HepG2 (cell line): ENCODE measurements at regions not wholly inside any gene's neighbourhood (a gene's known extent, or its start where the extent isn't known, plus 50 kb on each side); places are given as distances from the start of the nearest gene placed in this dataset.

Experiments
- ATAC-seq: fragments of 200-7000 bp; cut with Tn5 transposase; 3 replicates; pipeline ENCODE4 v1.9.1; 2020; ENCODE audit warnings: mild to moderate bottlenecking, moderate library complexity
- BruUV-seq: library from RNA; stranded (reverse); fragments of 400-500 nt; replicated peaks from 2 replicates; lab custom pipeline; 2021; lab: Mats Ljungman, UMichigan
- CTCF ChIA-PET: fragments of 300-600 bp; formaldehyde crosslinking; extraction: SDS; loops from one replicate; lab custom pipeline; 2021; ENCODE audit warnings: low total read pairs, inconsistent platforms, low intra/inter-chr PET ratio; lab: Yijun Ruan, JAX
- POLR2A ChIA-PET: fragments of 350-600 bp; sonication (Branson Sonifier 250); formaldehyde crosslinking; loops from one replicate; lab custom pipeline; 2020; ENCODE audit warnings: antibody characterized with exemption, inconsistent platforms; lab: Yijun Ruan, JAX
- DNase-seq: peaks from one replicate; pipeline ENCODE4 v3.0.0-alpha.2; 2015; ENCODE audit warnings: low spot score
- FAIRE-seq: peaks from 3 replicates; lab custom pipeline; 2011; peaks lifted over from hg19 to GRCh38; lab: Jason Lieb, UNC
- H2AFZ ChIP-seq: one replicate; pipeline ENCODE4 v1.6.1; 2011; ENCODE audit warnings: low read length, inconsistent platforms
- H3K27ac ChIP-seq: fragments of 300-600 bp; 3 replicates; pipeline ENCODE4 v1.8.0; 2011; ENCODE audit warnings: mixed run types, mild to moderate bottlenecking, mixed read lengths, low read length, inconsistent platforms; ENCODE audit not compliant: insufficient read depth; ENCODE audit errors: extremely low read length
- H3K27me3 ChIP-seq, 2 experiments: fragments of 200-600 bp in 1 of 2; 2 replicates in 1 of 2; 3 replicates in 1 of 2; pipeline versions ENCODE4 v1.6.0 to v1.8.0; 2011; ENCODE audit warnings: low read length in 2 of 2, mild to moderate bottlenecking in 2 of 2, moderate library complexity in 2 of 2, inconsistent platforms in 1 of 2; ENCODE audit not compliant: insufficient read depth in 2 of 2, control insufficient read depth in 1 of 2
- H3K36me3 ChIP-seq, 2 experiments: fragments of 200-600 bp in 1 of 2; replicated peaks in 1 of 2; 2 replicates in 1 of 2; 3 replicates in 1 of 2; pipeline versions ENCODE4 v1.5.1 to v1.8.0; 2011; ENCODE audit warnings: low read length in 2 of 2, inconsistent platforms in 1 of 2; ENCODE audit not compliant: insufficient read depth in 2 of 2, control insufficient read depth in 1 of 2
- H3K4me1 ChIP-seq: 2 replicates; pipeline ENCODE4 v1.5.1; 2012; ENCODE audit warnings: low read length, inconsistent platforms; ENCODE audit not compliant: insufficient read depth
- H3K4me2 ChIP-seq: 2 replicates; pipeline ENCODE4 v1.6.0; 2011; ENCODE audit warnings: low read depth, low read length, inconsistent platforms
- H3K4me3 ChIP-seq, 3 experiments: fragments of 200-600 bp in 1 of 3; sonication (generic), shearing (Covaris generic) in 1 of 3; replicated peaks in 1 of 3; 2 replicates each; pipeline ENCODE4 v1.5.1; 2011 to 2016; ENCODE audit warnings: low read length in 3 of 3, inconsistent platforms in 2 of 3, low read depth in 2 of 3, mild to moderate bottlenecking in 2 of 3, control low read depth in 1 of 3, mixed read lengths in 1 of 3; ENCODE audit not compliant: insufficient read depth in 1 of 3
- H3K79me2 ChIP-seq: one replicate; pipeline ENCODE4 v1.6.1; 2011; ENCODE audit warnings: low read length, inconsistent platforms; ENCODE audit not compliant: insufficient read depth
- H3K9ac ChIP-seq: 2 replicates; pipeline ENCODE4 v1.6.0; 2011; ENCODE audit warnings: mild to moderate bottlenecking, low read depth, low read length, inconsistent platforms; ENCODE audit not compliant: insufficient read depth
- H3K9me3 ChIP-seq: 2 replicates; pipeline ENCODE4 v1.5.1; 2012; ENCODE audit warnings: mild to moderate bottlenecking, low read length
- H4K20me1 ChIP-seq: 2 replicates; pipeline ENCODE4 v1.6.0; 2011; ENCODE audit warnings: inconsistent platforms, mild to moderate bottlenecking, low read length, moderate library complexity; ENCODE audit not compliant: insufficient read depth
- FOSL2 ChIP-seq: sonication (generic); formaldehyde crosslinking; IDR thresholded peaks from 2 replicates; pipeline ENCODE4 v1.4.0; 2020; ENCODE audit warnings: missing genetic modification reagents
- TBL1XR1 ChIP-seq: fragments of 150-350 bp; IDR thresholded peaks from 2 replicates; pipeline ENCODE4 v1.6.1; 2014; ENCODE audit warnings: borderline replicate concordance, low read length; ENCODE audit not compliant: partially characterized antibody
- ZFY ChIP-seq: sonication (generic); formaldehyde crosslinking; IDR thresholded peaks from 2 replicates; pipeline ENCODE4 v1.4.0; 2020; ENCODE audit warnings: missing genetic modification reagents
- ZNF138 ChIP-seq: sonication (generic); formaldehyde crosslinking; IDR thresholded peaks from 2 replicates; pipeline ENCODE4 v1.5.0; 2020; ENCODE audit warnings: mild to moderate bottlenecking, low read depth, missing genetic modification reagents
- ZSCAN29 ChIP-seq: sonication (generic); formaldehyde crosslinking; conservative IDR thresholded peaks from 2 replicates; pipeline ENCODE4 v1.4.0; 2020; ENCODE audit warnings: mild to moderate bottlenecking, missing genetic modification reagents
- in situ Hi-C: cut with HindIII; loops from 2 replicates; pipeline ENCODE4 v1.10.0; 2017; ENCODE audit warnings: low pct_unique_long_range_greater_than_20kb; ENCODE audit not compliant: extremely low pct_ligation_motif_present
- intact Hi-C: fragments of 100-400 bp; cut with micrococcal nuclease; formaldehyde crosslinking; loops from one replicate; pipeline ENCODE4 v1.10.0; 2022; ENCODE audit not compliant: unreplicated experiment
- TF ChIP-seq, protein P1 (sequence below): sonication (generic); formaldehyde crosslinking; IDR thresholded peaks from 2 replicates; pipeline ENCODE4 v1.8.0; 2022; ENCODE audit warnings: missing genetic modification reagents, mild to moderate bottlenecking, moderate library complexity, borderline replicate concordance

- no peak overlapping the region for H3K4me3 ChIP-seq
- no peak overlapping the region for H3K27ac ChIP-seq
- BruUV-seq, result no TSS peak
- ATAC-seq (no peak), DNase-seq (no peak), FAIRE-seq (no peak)
- ChIA-PET CTCF (no interaction called here), POLR2A (no interaction called here)
- no peak overlapping the region for H2AFZ ChIP-seq
- H3K4me2 ChIP-seq, result no peak overlapping the region
- H3K9me3 ChIP-seq, result peaks cover 12% of the 10 kb centered on the region; the same call in 1 of the 2 replicates
- no peaks in the 10 kb centered on the region for H4K20me1 ChIP-seq
- 0 out of 2 replicates have a peak, but pooled peaks have one; percentile 39 for TF ChIP-seq FOSL2 (CRISPR knock-in tag)
- TF ChIP-seq ZFY (CRISPR knock-in tag), result no peak
- no peak for TF ChIP-seq ZSCAN29 (CRISPR knock-in tag)
- H3K36me3 ChIP-seq, result no peaks in the 10 kb centered on the region
- H3K79me2 ChIP-seq, result no peaks in the 10 kb centered on the region
- no peaks in the 10 kb centered on the region for H3K4me1 ChIP-seq
- intact Hi-C loops, result no loop called here
- in situ Hi-C loops, result no loop called here
- no peaks in the 10 kb centered on the region for H3K27me3 ChIP-seq
- H3K9ac ChIP-seq, result no peak overlapping the region
These were observed 421.7 kb downstream of the SPATA31D1 start for GRCh38 chr9:82410306-82410705.

DNA sequence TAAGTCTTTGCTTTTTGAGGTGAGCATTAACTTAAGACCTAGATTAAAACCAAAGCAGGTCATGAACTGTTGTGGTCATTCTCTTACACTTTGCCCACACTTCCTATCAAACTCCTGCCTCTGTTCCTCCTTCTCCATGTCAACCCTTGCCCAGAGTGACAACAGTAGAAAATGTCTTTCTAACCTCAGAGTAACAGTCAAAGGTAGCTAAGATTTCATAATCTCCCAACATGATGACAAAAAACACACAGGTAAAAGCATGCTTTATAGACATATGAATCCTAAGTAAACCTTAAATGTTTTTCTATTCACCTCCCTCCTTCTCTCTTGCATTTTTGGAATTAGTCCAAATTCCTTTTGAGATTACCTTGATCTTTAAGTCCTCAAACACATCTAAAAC is 422.3 kb downstream of the SPATA31D1 start:
- Histone ChIP-seq H3K9ac (no peak overlapping the region), H3K27me3 (no peaks in the 10 kb centered on the region), H3K9me3 (peaks cover 12% of the 10 kb centered on the region; the same call in 1 of the 2 replicates)
- in situ Hi-C loops, result no loop called here
- TF ChIP-seq, protein P1, sequence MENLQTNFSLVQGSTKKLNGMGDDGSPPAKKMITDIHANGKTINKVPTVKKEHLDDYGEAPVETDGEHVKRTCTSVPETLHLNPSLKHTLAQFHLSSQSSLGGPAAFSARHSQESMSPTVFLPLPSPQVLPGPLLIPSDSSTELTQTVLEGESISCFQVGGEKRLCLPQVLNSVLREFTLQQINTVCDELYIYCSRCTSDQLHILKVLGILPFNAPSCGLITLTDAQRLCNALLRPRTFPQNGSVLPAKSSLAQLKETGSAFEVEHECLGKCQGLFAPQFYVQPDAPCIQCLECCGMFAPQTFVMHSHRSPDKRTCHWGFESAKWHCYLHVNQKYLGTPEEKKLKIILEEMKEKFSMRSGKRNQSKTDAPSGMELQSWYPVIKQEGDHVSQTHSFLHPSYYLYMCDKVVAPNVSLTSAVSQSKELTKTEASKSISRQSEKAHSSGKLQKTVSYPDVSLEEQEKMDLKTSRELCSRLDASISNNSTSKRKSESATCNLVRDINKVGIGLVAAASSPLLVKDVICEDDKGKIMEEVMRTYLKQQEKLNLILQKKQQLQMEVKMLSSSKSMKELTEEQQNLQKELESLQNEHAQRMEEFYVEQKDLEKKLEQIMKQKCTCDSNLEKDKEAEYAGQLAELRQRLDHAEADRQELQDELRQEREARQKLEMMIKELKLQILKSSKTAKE (CRISPR knock-in tag), result no peak
- TF ChIP-seq ZNF138 (CRISPR knock-in tag) (no peak), TBL1XR1 (no peak)
- TF ChIP-seq, all 625 proteins: peak for 0
- Histone ChIP-seq H3K4me3 (no peak overlapping the region), H3K36me3 (no peaks in the 10 kb centered on the region), H3K4me1 (no peaks in the 10 kb centered on the region), H4K20me1 (no peaks in the 10 kb centered on the region), H3K79me2 (no peaks in the 10 kb centered on the region), H3K4me2 (no peak overlapping the region), H2AFZ (no peak overlapping the region), H3K27ac (no peak overlapping the region)
- DNase-seq (no peak), ATAC-seq (no peak), FAIRE-seq (no peak)
- intact Hi-C loops, result no loop called here
- BruUV-seq, result no TSS peak
- ChIA-PET POLR2A (no interaction called here), CTCF (no interaction called here)
